ENCODE measurements at regions not wholly inside any gene's neighbourhood (a gene's known extent, or its start where the extent isn't known, plus 50 kb on each side); places are given as distances from the start of the nearest gene placed in this dataset.

DNA sequence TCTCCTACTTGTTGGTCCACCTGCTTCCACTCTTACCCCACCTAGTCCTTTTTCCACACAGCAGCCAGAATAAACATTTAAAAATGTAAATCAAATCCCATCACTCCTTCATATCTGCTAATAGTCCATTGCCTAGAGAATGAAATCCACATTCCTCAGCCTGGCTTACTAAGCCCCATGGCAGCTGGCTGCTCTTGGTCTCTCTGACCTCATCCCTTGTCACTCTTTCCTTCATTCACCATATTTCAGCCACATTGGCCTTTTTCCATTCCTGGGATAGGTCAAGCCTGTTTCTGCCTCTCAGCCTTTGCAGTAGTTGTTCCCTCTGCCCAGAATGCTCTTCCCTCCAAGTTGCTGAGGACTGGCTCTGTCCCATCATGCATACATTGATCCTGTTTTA is 512.8 kb downstream of the INSC start:
- TF ChIP-seq, protein P1, sequence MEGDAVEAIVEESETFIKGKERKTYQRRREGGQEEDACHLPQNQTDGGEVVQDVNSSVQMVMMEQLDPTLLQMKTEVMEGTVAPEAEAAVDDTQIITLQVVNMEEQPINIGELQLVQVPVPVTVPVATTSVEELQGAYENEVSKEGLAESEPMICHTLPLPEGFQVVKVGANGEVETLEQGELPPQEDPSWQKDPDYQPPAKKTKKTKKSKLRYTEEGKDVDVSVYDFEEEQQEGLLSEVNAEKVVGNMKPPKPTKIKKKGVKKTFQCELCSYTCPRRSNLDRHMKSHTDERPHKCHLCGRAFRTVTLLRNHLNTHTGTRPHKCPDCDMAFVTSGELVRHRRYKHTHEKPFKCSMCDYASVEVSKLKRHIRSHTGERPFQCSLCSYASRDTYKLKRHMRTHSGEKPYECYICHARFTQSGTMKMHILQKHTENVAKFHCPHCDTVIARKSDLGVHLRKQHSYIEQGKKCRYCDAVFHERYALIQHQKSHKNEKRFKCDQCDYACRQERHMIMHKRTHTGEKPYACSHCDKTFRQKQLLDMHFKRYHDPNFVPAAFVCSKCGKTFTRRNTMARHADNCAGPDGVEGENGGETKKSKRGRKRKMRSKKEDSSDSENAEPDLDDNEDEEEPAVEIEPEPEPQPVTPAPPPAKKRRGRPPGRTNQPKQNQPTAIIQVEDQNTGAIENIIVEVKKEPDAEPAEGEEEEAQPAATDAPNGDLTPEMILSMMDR (IDR thresholded peaks at IDR 0.05): no peak
- TF ChIP-seq POLR2A (IDR thresholded peaks at IDR 0.05): no peak
